ENCODE measurements at regions not wholly inside any gene's neighbourhood (a gene's known extent, or its start where the extent isn't known, plus 50 kb on each side); places are given as distances from the start of the nearest gene placed in this dataset.

GRCh38 chr11:110019675-110020074 lies 73.5 kb upstream of the ZC3H12C start:
- TF ChIP-seq, protein P1, sequence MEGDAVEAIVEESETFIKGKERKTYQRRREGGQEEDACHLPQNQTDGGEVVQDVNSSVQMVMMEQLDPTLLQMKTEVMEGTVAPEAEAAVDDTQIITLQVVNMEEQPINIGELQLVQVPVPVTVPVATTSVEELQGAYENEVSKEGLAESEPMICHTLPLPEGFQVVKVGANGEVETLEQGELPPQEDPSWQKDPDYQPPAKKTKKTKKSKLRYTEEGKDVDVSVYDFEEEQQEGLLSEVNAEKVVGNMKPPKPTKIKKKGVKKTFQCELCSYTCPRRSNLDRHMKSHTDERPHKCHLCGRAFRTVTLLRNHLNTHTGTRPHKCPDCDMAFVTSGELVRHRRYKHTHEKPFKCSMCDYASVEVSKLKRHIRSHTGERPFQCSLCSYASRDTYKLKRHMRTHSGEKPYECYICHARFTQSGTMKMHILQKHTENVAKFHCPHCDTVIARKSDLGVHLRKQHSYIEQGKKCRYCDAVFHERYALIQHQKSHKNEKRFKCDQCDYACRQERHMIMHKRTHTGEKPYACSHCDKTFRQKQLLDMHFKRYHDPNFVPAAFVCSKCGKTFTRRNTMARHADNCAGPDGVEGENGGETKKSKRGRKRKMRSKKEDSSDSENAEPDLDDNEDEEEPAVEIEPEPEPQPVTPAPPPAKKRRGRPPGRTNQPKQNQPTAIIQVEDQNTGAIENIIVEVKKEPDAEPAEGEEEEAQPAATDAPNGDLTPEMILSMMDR (IDR thresholded peaks at IDR 0.05; ENCODE audit: insufficient read depth, low read depth, low read length): no peak
- no peak for TF ChIP-seq EZH2 (IDR thresholded peaks at IDR 0.05; ENCODE audit: insufficient read depth, low read length)
